HepG2 (cell line): ENCODE measurements at regions not wholly inside any gene's neighbourhood (a gene's known extent, or its start where the extent isn't known, plus 50 kb on each side); places are given as distances from the start of the nearest gene placed in this dataset.

Source experiments
- ATAC-seq: fragments of 200-7000 bp; cut with Tn5 transposase; 3 replicates; pipeline ENCODE4 v1.9.1; 2020; ENCODE audit warnings: mild to moderate bottlenecking, moderate library complexity
- BruUV-seq: library from RNA; stranded (reverse); fragments of 400-500 nt; replicated peaks from 2 replicates; lab custom pipeline; 2021; lab: Mats Ljungman, UMichigan
- CTCF ChIA-PET: fragments of 300-600 bp; formaldehyde crosslinking; extraction: SDS; loops from one replicate; lab custom pipeline; 2021; ENCODE audit warnings: low total read pairs, inconsistent platforms, low intra/inter-chr PET ratio; lab: Yijun Ruan, JAX
- POLR2A ChIA-PET: fragments of 350-600 bp; sonication (Branson Sonifier 250); formaldehyde crosslinking; loops from one replicate; lab custom pipeline; 2020; ENCODE audit warnings: antibody characterized with exemption, inconsistent platforms; lab: Yijun Ruan, JAX
- DNase-seq: peaks from one replicate; pipeline ENCODE4 v3.0.0-alpha.2; 2015; ENCODE audit warnings: low spot score
- FAIRE-seq: peaks from 3 replicates; lab custom pipeline; 2011; peaks lifted over from hg19 to GRCh38; lab: Jason Lieb, UNC
- H2AFZ ChIP-seq: one replicate; pipeline ENCODE4 v1.6.1; 2011; ENCODE audit warnings: low read length, inconsistent platforms
- H3K27ac ChIP-seq: fragments of 300-600 bp; 3 replicates; pipeline ENCODE4 v1.8.0; 2011; ENCODE audit warnings: mixed run types, mild to moderate bottlenecking, mixed read lengths, low read length, inconsistent platforms; ENCODE audit not compliant: insufficient read depth; ENCODE audit errors: extremely low read length
- H3K27me3 ChIP-seq, 2 experiments: fragments of 200-600 bp in 1 of 2; 2 replicates in 1 of 2; 3 replicates in 1 of 2; pipeline versions ENCODE4 v1.6.0 to v1.8.0; 2011; ENCODE audit warnings: low read length in 2 of 2, mild to moderate bottlenecking in 2 of 2, moderate library complexity in 2 of 2, inconsistent platforms in 1 of 2; ENCODE audit not compliant: insufficient read depth in 2 of 2, control insufficient read depth in 1 of 2
- H3K36me3 ChIP-seq, 2 experiments: fragments of 200-600 bp in 1 of 2; replicated peaks in 1 of 2; 2 replicates in 1 of 2; 3 replicates in 1 of 2; pipeline versions ENCODE4 v1.5.1 to v1.8.0; 2011; ENCODE audit warnings: low read length in 2 of 2, inconsistent platforms in 1 of 2; ENCODE audit not compliant: insufficient read depth in 2 of 2, control insufficient read depth in 1 of 2
- H3K4me1 ChIP-seq: 2 replicates; pipeline ENCODE4 v1.5.1; 2012; ENCODE audit warnings: low read length, inconsistent platforms; ENCODE audit not compliant: insufficient read depth
- H3K4me2 ChIP-seq: 2 replicates; pipeline ENCODE4 v1.6.0; 2011; ENCODE audit warnings: low read depth, low read length, inconsistent platforms
- H3K4me3 ChIP-seq, 3 experiments: fragments of 200-600 bp in 1 of 3; sonication (generic), shearing (Covaris generic) in 1 of 3; replicated peaks in 1 of 3; 2 replicates each; pipeline ENCODE4 v1.5.1; 2011 to 2016; ENCODE audit warnings: low read length in 3 of 3, inconsistent platforms in 2 of 3, low read depth in 2 of 3, mild to moderate bottlenecking in 2 of 3, control low read depth in 1 of 3, mixed read lengths in 1 of 3; ENCODE audit not compliant: insufficient read depth in 1 of 3
- H3K79me2 ChIP-seq: one replicate; pipeline ENCODE4 v1.6.1; 2011; ENCODE audit warnings: low read length, inconsistent platforms; ENCODE audit not compliant: insufficient read depth
- H3K9ac ChIP-seq: 2 replicates; pipeline ENCODE4 v1.6.0; 2011; ENCODE audit warnings: mild to moderate bottlenecking, low read depth, low read length, inconsistent platforms; ENCODE audit not compliant: insufficient read depth
- H3K9me3 ChIP-seq: 2 replicates; pipeline ENCODE4 v1.5.1; 2012; ENCODE audit warnings: mild to moderate bottlenecking, low read length
- H4K20me1 ChIP-seq: 2 replicates; pipeline ENCODE4 v1.6.0; 2011; ENCODE audit warnings: inconsistent platforms, mild to moderate bottlenecking, low read length, moderate library complexity; ENCODE audit not compliant: insufficient read depth
- AKNA ChIP-seq: sonication (generic); formaldehyde crosslinking; IDR thresholded peaks from 2 replicates; pipeline ENCODE4 v1.4.0; 2020; ENCODE audit warnings: missing genetic modification reagents, borderline replicate concordance
- ATF2 ChIP-seq: sonication (generic); formaldehyde crosslinking; IDR thresholded peaks from 2 replicates; pipeline ENCODE4 v1.4.0; 2020; ENCODE audit warnings: missing genetic modification reagents
- ELF4 ChIP-seq: sonication (generic); formaldehyde crosslinking; IDR thresholded peaks from 2 replicates; pipeline ENCODE4 v1.5.0; 2020; ENCODE audit warnings: missing genetic modification reagents, mild to moderate bottlenecking, moderate library complexity, borderline replicate concordance
- FOXK1 ChIP-seq: sonication (generic); formaldehyde crosslinking; IDR thresholded peaks from 2 replicates; pipeline ENCODE4 v1.4.0; 2020; ENCODE audit warnings: low read depth, missing genetic modification reagents, borderline replicate concordance
- GFI1 ChIP-seq: sonication (generic); formaldehyde crosslinking; IDR thresholded peaks from 2 replicates; pipeline ENCODE4 v1.5.0; 2020; ENCODE audit warnings: missing genetic modification reagents, mild to moderate bottlenecking, borderline replicate concordance
- MATR3 ChIP-seq: sonication (generic); formaldehyde crosslinking; IDR thresholded peaks from 2 replicates; pipeline ENCODE4 v1.4.0; 2020; ENCODE audit warnings: missing genetic modification reagents
- MAX ChIP-seq: IDR thresholded peaks from 2 replicates; pipeline ENCODE4 v1.6.1; 2012; ENCODE audit warnings: inconsistent platforms
- SATB2 ChIP-seq: sonication (generic); formaldehyde crosslinking; IDR thresholded peaks from 2 replicates; pipeline ENCODE4 v1.5.0; 2020; ENCODE audit warnings: missing genetic modification reagents
- SUZ12 ChIP-seq: fragments of 150-350 bp; IDR thresholded peaks from 2 replicates; pipeline ENCODE4 v1.6.1; 2014; ENCODE audit warnings: low read depth, low read length
- YY1 ChIP-seq: IDR thresholded peaks from 2 replicates; pipeline ENCODE4 v1.6.1; 2011; ENCODE audit warnings: low read length, low read depth, moderate library complexity, mild to moderate bottlenecking; ENCODE audit not compliant: insufficient read depth, insufficient replicate concordance
- ZNF20 ChIP-seq: sonication (generic); formaldehyde crosslinking; IDR thresholded peaks from 2 replicates; pipeline ENCODE4 v1.4.0; 2020; ENCODE audit warnings: mild to moderate bottlenecking, moderate library complexity, missing genetic modification reagents
- ZNF3 ChIP-seq: IDR thresholded peaks from 2 replicates; pipeline ENCODE4 v1.7.0; 2017; ENCODE audit warnings: inconsistent platforms
- ZNF430 ChIP-seq: sonication (generic); formaldehyde crosslinking; IDR thresholded peaks from 2 replicates; pipeline ENCODE4 v1.9.0; 2021; ENCODE audit warnings: mild to moderate bottlenecking, missing genetic modification reagents
- WGBS: methylation state at CpG from one replicate; pipeline ENCODE4 v1.1.6; 2017; ENCODE audit warnings: low lambda C conversion rate; 5-methylcytosine and 5-hydroxymethylcytosine counted together
- in situ Hi-C: cut with HindIII; loops from 2 replicates; pipeline ENCODE4 v1.10.0; 2017; ENCODE audit warnings: low pct_unique_long_range_greater_than_20kb; ENCODE audit not compliant: extremely low pct_ligation_motif_present
- intact Hi-C: fragments of 100-400 bp; cut with micrococcal nuclease; formaldehyde crosslinking; loops from one replicate; pipeline ENCODE4 v1.10.0; 2022; ENCODE audit not compliant: unreplicated experiment

- Histone ChIP-seq H3K9me3 (no peaks in the 10 kb centered on the region), H3K4me1 (no peaks in the 10 kb centered on the region), H2AFZ (no peak overlapping the region), H3K9ac (no peak overlapping the region), H3K79me2 (no peaks in the 10 kb centered on the region), H3K27ac (no peak overlapping the region), H4K20me1 (no peaks in the 10 kb centered on the region), H3K36me3 (no peaks in the 10 kb centered on the region), H3K4me3 (no peak overlapping the region), H3K27me3 (no peaks in the 10 kb centered on the region), H3K4me2 (no peak overlapping the region)
- DNase-seq (no peak), FAIRE-seq (no peak), ATAC-seq (no peak)
- intact Hi-C loops (no loop called here), in situ Hi-C loops (no loop called here)
- 1% methylated on average over 2 of the region's 2 CpGs for WGBS
- BruUV-seq, result no TSS peak
- ChIA-PET CTCF (no interaction called here), POLR2A (no interaction called here)
- no peak for TF ChIP-seq MAX
- no peak for TF ChIP-seq AKNA (CRISPR knock-in tag)
- TF ChIP-seq SATB2 (CRISPR knock-in tag), result no peak
- TF ChIP-seq SUZ12, result no peak
Observed at GRCh38 chr4:174147863-174148262, 135.6 kb downstream of the FBXO8 start.

GRCh38 chr4:174144106-174144505 lies 139.4 kb downstream of the FBXO8 start:
- POLR2A ChIA-PET, result no interaction called here
- Histone ChIP-seq H3K27ac (no peak overlapping the region), H2AFZ (no peak overlapping the region), H3K79me2 (no peaks in the 10 kb centered on the region), H3K9me3 (no peaks in the 10 kb centered on the region), H3K4me3 (no peak overlapping the region), H4K20me1 (no peaks in the 10 kb centered on the region), H3K4me1 (no peaks in the 10 kb centered on the region), H3K9ac (no peak overlapping the region), H3K4me2 (no peak overlapping the region), H3K36me3 (no peaks in the 10 kb centered on the region), H3K27me3 (no peaks in the 10 kb centered on the region)
- intact Hi-C loops (no loop called here), in situ Hi-C loops (no loop called here)
- DNase-seq (no peak), FAIRE-seq (no peak), ATAC-seq (no peak)
- CTCF ChIA-PET, result no interaction called here
- BruUV-seq, result no TSS peak
- TF ChIP-seq YY1, result no peak
- no peak for TF ChIP-seq GFI1 (CRISPR knock-in tag)
- TF ChIP-seq ZNF20 (CRISPR knock-in tag), result no peak
- TF ChIP-seq FOXK1 (CRISPR knock-in tag), result no peak
- TF ChIP-seq MATR3 (CRISPR knock-in tag), result no peak
- TF ChIP-seq ATF2 (CRISPR knock-in tag), result no peak
- no peak for TF ChIP-seq ZNF430 (CRISPR knock-in tag)
- TF ChIP-seq ZNF3 (CRISPR knock-in tag), result no peak
- no peak for TF ChIP-seq ELF4
